B cell (primary cell): ENCODE measurements at regions not wholly inside any gene's neighbourhood (a gene's known extent, or its start where the extent isn't known, plus 50 kb on each side); places are given as distances from the start of the nearest gene placed in this dataset.

Source experiments
- ATAC-seq: fragments of 200-7000 bp; cut with Tn5 transposase; one replicate; pipeline ENCODE4 v1.10.0; 2021; ENCODE audit warnings: low read depth, mild to moderate bottlenecking, moderate number of reproducible peaks, moderate library complexity
- CTCF ChIA-PET: fragments of 350-600 bp; sonication (Branson Sonifier 250); formaldehyde crosslinking; loops from one replicate; lab custom pipeline; 2021; ENCODE audit warnings: antibody characterized with exemption, inconsistent platforms; lab: Charles Lee
- POLR2A ChIA-PET: fragments of 350-600 bp; sonication (Branson Sonifier 250); formaldehyde crosslinking; loops from one replicate; lab custom pipeline; 2021; ENCODE audit warnings: antibody characterized with exemption; lab: Charles Lee
- DNase-seq: peaks from one replicate; pipeline ENCODE4 v3.0.0; 2013
- H2AFZ ChIP-seq: 2 replicates; pipeline ENCODE4 v1.6.1; 2012; ENCODE audit warnings: mild to moderate bottlenecking, low read depth, low read length; ENCODE audit not compliant: insufficient read depth, poor library complexity, severe bottlenecking
- H3K27ac ChIP-seq, 2 donors: 1 replicate in 1 of 2; 2 replicates in 1 of 2; pipeline ENCODE4 v1.5.1; 2012 to 2013; ENCODE audit warnings: low read length in 2 of 2, mild to moderate bottlenecking in 2 of 2, moderate library complexity in 1 of 2
- H3K27me3 ChIP-seq, 4 experiments: fragments of 200-600 bp in 1 of 4; sonication (generic) in 1 of 4; replicated peaks in 1 of 4; 1 replicate in 2 of 4; 2 replicates in 2 of 4; pipeline versions ENCODE4 v1.6.1 to v1.7.0; 2013 to 2016; ENCODE audit warnings: low read length in 3 of 4, mild to moderate bottlenecking in 2 of 4, mixed read lengths in 1 of 4, moderate library complexity in 1 of 4; ENCODE audit not compliant: insufficient read depth in 4 of 4, control insufficient read depth in 3 of 4; ENCODE audit errors: control extremely low read depth in 1 of 4
- H3K36me3 ChIP-seq, 2 experiments: replicated peaks in 1 of 2; 1 replicate in 1 of 2; 2 replicates in 1 of 2; pipeline versions ENCODE4 v1.6.1 to v1.7.1; 2013; ENCODE audit warnings: low read length in 1 of 2; ENCODE audit not compliant: insufficient read depth in 2 of 2, control insufficient read depth in 1 of 2; ENCODE audit errors: control extremely low read depth in 1 of 2, extremely low read depth in 1 of 2
- H3K4me1 ChIP-seq, 2 donors: fragments of 200-600 bp in 1 of 2; sonication (generic) in 1 of 2; 1 replicate in 1 of 2; 2 replicates in 1 of 2; pipeline versions ENCODE4 v1.5.1 to v1.6.1; 2013 to 2017; ENCODE audit warnings: low read length in 2 of 2; ENCODE audit not compliant: control insufficient read depth in 2 of 2, insufficient read depth in 2 of 2
- H3K4me2 ChIP-seq: replicated peaks from 2 replicates; pipeline ENCODE3; 2012; ENCODE audit warnings: mild to moderate bottlenecking, low read depth, low read length; ENCODE audit not compliant: poor library complexity, severe bottlenecking
- H3K4me3 ChIP-seq, 5 experiments: fragments of 200-600 bp in 1 of 5; sonication (generic) in 1 of 5; 1 replicate in 3 of 5; 2 replicates in 2 of 5; pipeline versions ENCODE4 v1.5.1 to v1.7.0; 2011 to 2016; ENCODE audit warnings: low read length in 4 of 5, mild to moderate bottlenecking in 4 of 5, low read depth in 2 of 5, control low read depth in 1 of 5, moderate library complexity in 1 of 5; ENCODE audit not compliant: insufficient read depth in 1 of 5; ENCODE audit errors: control extremely low read depth in 1 of 5, extremely low read depth in 1 of 5
- H3K79me2 ChIP-seq: fragments of 200-600 bp; sonication (generic); one replicate; pipeline ENCODE4 v1.6.0; 2016; ENCODE audit warnings: low read length; ENCODE audit not compliant: control insufficient read depth, insufficient read depth
- H3K9ac ChIP-seq: fragments of 200-600 bp; sonication (generic); 2 replicates; pipeline ENCODE4 v1.6.1; 2017; ENCODE audit warnings: mild to moderate bottlenecking, low read length, moderate library complexity
- H3K9me3 ChIP-seq, 3 donors: one replicate each; pipeline versions ENCODE4 v1.6.1 to v1.7.1; 2013; ENCODE audit warnings: low read length in 2 of 3; ENCODE audit not compliant: control insufficient read depth in 2 of 3, insufficient read depth in 1 of 3; ENCODE audit errors: control extremely low read depth in 1 of 3
- H4K20me1 ChIP-seq: 2 replicates; pipeline ENCODE4 v1.6.0; 2012; ENCODE audit warnings: mild to moderate bottlenecking, low read length; ENCODE audit not compliant: insufficient read depth, control insufficient read depth, poor library complexity, severe bottlenecking
- H3K27ac Mint-ChIP-seq: one replicate; pipeline ENCODE4 v1.8.0; 2021; ENCODE audit warnings: mixed read lengths
- H3K27me3 Mint-ChIP-seq: one replicate; pipeline ENCODE4 v1.8.0; 2021; ENCODE audit warnings: mixed read lengths
- H3K4me1 Mint-ChIP-seq: one replicate; pipeline ENCODE4 v1.8.0; 2021; ENCODE audit warnings: mixed read lengths
- H3K4me3 Mint-ChIP-seq: one replicate; pipeline ENCODE4 v1.8.0; 2021; ENCODE audit warnings: mixed read lengths
- H3K9me3 Mint-ChIP-seq: one replicate; pipeline ENCODE4 v1.8.0; 2022; ENCODE audit warnings: mixed read lengths; ENCODE audit not compliant: insufficient read depth
- CTCF ChIP-seq: fragments of 200-600 bp; IDR thresholded peaks from one replicate; pipeline ENCODE4 v1.8.0; 2022; ENCODE audit warnings: antibody characterized with exemption, mild to moderate bottlenecking
- EZH2 ChIP-seq: IDR thresholded peaks from 2 replicates; pipeline ENCODE4 v1.6.1; 2012; ENCODE audit warnings: borderline replicate concordance, low read depth, mild to moderate bottlenecking, moderate library complexity, low read length; ENCODE audit not compliant: insufficient read depth, poor library complexity, severe bottlenecking
- WGBS: methylation state at CpG from one replicate; pipeline ENCODE4 v1.1.5; 2013; ENCODE audit warnings: missing lambda C conversion rate; ENCODE audit not compliant: insufficient coverage; 5-methylcytosine and 5-hydroxymethylcytosine counted together
- intact Hi-C: fragments of 100-400 bp; cut with micrococcal nuclease; formaldehyde crosslinking; loops from one replicate; pipeline ENCODE4 v1.10.0; 2022

GRCh38 chr15:95319242-95319641 lies 1011.3 kb upstream of the NR2F2 start:
- Histone ChIP-seq H3K36me3 (no peaks in the 10 kb centered on the region), H3K27me3 (no peaks in the 10 kb centered on the region), H4K20me1 (no peaks in the 10 kb centered on the region), H3K9me3 (no peaks in the 10 kb centered on the region), H3K4me2 (no peak overlapping the region), H3K79me2 (no peaks in the 10 kb centered on the region), H2AFZ (no peak overlapping the region), H3K9ac (no peak overlapping the region), H3K4me1 (no peaks in the 10 kb centered on the region), H3K27ac (no peak overlapping the region), H3K4me3 (no peak overlapping the region)
- no peak for DNase-seq
- CTCF ChIA-PET = no interaction called here
- TF ChIP-seq EZH2 (no peak), CTCF (no peak)
- ATAC-seq = no peak
- Mint-ChIP-seq H3K27ac (no peak overlapping the region), H3K4me3 (no peak overlapping the region), H3K4me1 (no peaks in the 10 kb centered on the region), H3K27me3 (no peaks in the 10 kb centered on the region), H3K9me3 (peaks cover 2% of the 10 kb centered on the region)
- POLR2A ChIA-PET = no interaction called here
- intact Hi-C loops = no loop called here
- WGBS = no CpG with 5 or more reads among the region's 4 CpGs

GRCh38 chr15:95323796-95324195 lies 1006.7 kb upstream of the NR2F2 start:
- Mint-ChIP-seq H3K9me3 (peaks cover 4% of the 10 kb centered on the region), H3K27me3 (no peaks in the 10 kb centered on the region), H3K4me1 (no peaks in the 10 kb centered on the region), H3K27ac (no peak overlapping the region), H3K4me3 (no peak overlapping the region)
- H2AFZ ChIP-seq = no peak overlapping the region
- intact Hi-C loops = no loop called here
- H3K4me2 ChIP-seq = no peak overlapping the region
- H3K27me3 ChIP-seq = no peaks in the 10 kb centered on the region
- CTCF ChIA-PET = no interaction called here
- POLR2A ChIA-PET = no interaction called here
- no peak overlapping the region for H3K4me3 ChIP-seq
- H3K79me2 ChIP-seq = no peaks in the 10 kb centered on the region
- ATAC-seq (no peak), DNase-seq (no peak)
- H4K20me1 ChIP-seq = no peaks in the 10 kb centered on the region
- H3K9me3 ChIP-seq = peaks cover 0 to 4% (median 0%) of the 10 kb centered on the region in 3 donors
- no peaks in the 10 kb centered on the region for H3K4me1 ChIP-seq
- H3K36me3 ChIP-seq = no peaks in the 10 kb centered on the region
- H3K27ac ChIP-seq = no peak overlapping the region
- TF ChIP-seq EZH2 = no peak
- no peak for TF ChIP-seq CTCF
- WGBS = no CpG with 5 or more reads among the region's 7 CpGs
- H3K9ac ChIP-seq = no peak overlapping the region
